H1 (cell line): ENCODE measurements at regions not wholly inside any gene's neighbourhood (a gene's known extent, or its start where the extent isn't known, plus 50 kb on each side); places are given as distances from the start of the nearest gene placed in this dataset.

Experiments used
- CTCF ChIA-PET: fragments of 300-600 bp; sonication (Branson Sonifier 250); formaldehyde crosslinking; loops from one replicate; lab custom pipeline; 2021; ENCODE audit not compliant: partially characterized antibody; lab: Charles Lee
- POLR2A ChIA-PET: fragments of 300-600 bp; sonication (Branson Sonifier 250); formaldehyde crosslinking; loops from one replicate; lab custom pipeline; 2021; ENCODE audit warnings: inconsistent platforms; ENCODE audit not compliant: partially characterized antibody; lab: Charles Lee
- DNase-seq, 2 experiments: peaks; one replicate each; pipeline versions ENCODE4 v3.0.0 to v3.0.0-alpha.2; 2010 to 2022; ENCODE audit warnings: low spot score in 2 of 2, low read depth in 1 of 2, mixed read lengths in 1 of 2
- FAIRE-seq: peaks from 2 replicates; lab custom pipeline; 2011; peaks lifted over from hg19 to GRCh38; lab: Jason Lieb, UNC
- H2AFZ ChIP-seq: 2 replicates; pipeline ENCODE4 v1.8.1; 2012; ENCODE audit warnings: low read length, inconsistent platforms
- H2AK5ac ChIP-seq: 2 replicates; pipeline ENCODE4 v1.6.1; 2013; ENCODE audit warnings: low read depth, low read length
- H2BK120ac ChIP-seq: replicated peaks from 2 replicates; pipeline ENCODE3; 2013; ENCODE audit warnings: low read depth, low read length, inconsistent platforms
- H2BK12ac ChIP-seq: 2 replicates; pipeline ENCODE4 v1.6.1; 2013; ENCODE audit warnings: low read depth, low read length
- H2BK15ac ChIP-seq: 2 replicates; pipeline ENCODE4 v1.6.1; 2013; ENCODE audit warnings: low read length
- H2BK20ac ChIP-seq: 2 replicates; pipeline ENCODE4 v1.6.1; 2013; ENCODE audit warnings: low read length
- H2BK5ac ChIP-seq: 2 replicates; pipeline ENCODE4 v1.6.1; 2013; ENCODE audit warnings: low read depth, low read length
- H3K14ac ChIP-seq: 2 replicates; pipeline ENCODE4 v1.6.1; 2013; ENCODE audit warnings: inconsistent platforms; ENCODE audit not compliant: insufficient read length
- H3K18ac ChIP-seq: 2 replicates; pipeline ENCODE4 v1.6.1; 2013; ENCODE audit warnings: low read length; ENCODE audit errors: extremely low read depth
- H3K23ac ChIP-seq: 2 replicates; pipeline ENCODE4 v1.6.1; 2013; ENCODE audit warnings: inconsistent platforms; ENCODE audit not compliant: insufficient read length
- H3K23me2 ChIP-seq: 2 replicates; pipeline ENCODE4 v1.6.1; 2013; ENCODE audit warnings: low read depth, low read length
- H3K27ac ChIP-seq: 2 replicates; pipeline ENCODE4 v1.6.1; 2011; ENCODE audit warnings: low read depth, low read length, inconsistent platforms
- H3K27me3 ChIP-seq, 4 experiments: replicated peaks in 1 of 4; 1 replicate in 1 of 4; 2 replicates in 3 of 4; pipeline versions ENCODE4 v1.6.1 to v1.8.1; 2011 to 2013; ENCODE audit warnings: low read length in 3 of 4, mild to moderate bottlenecking in 3 of 4, inconsistent platforms in 2 of 4, mixed read lengths in 2 of 4, moderate library complexity in 1 of 4; ENCODE audit not compliant: control insufficient read depth in 3 of 4, insufficient read depth in 3 of 4; ENCODE audit errors: extremely low read depth in 1 of 4
- H3K36me3 ChIP-seq, 4 experiments: 2 replicates each; pipeline versions ENCODE4 v1.6.1 to v1.8.1; 2011 to 2013; ENCODE audit warnings: mild to moderate bottlenecking in 4 of 4, low read length in 3 of 4, moderate library complexity in 2 of 4, control low read depth in 1 of 4, inconsistent platforms in 1 of 4; ENCODE audit not compliant: insufficient read depth in 4 of 4, control insufficient read depth in 2 of 4
- H3K4ac ChIP-seq: replicated peaks from 2 replicates; pipeline ENCODE3; 2013; ENCODE audit warnings: low read length, low read depth, mixed read lengths, inconsistent platforms; ENCODE audit not compliant: insufficient read length
- H3K4me1 ChIP-seq, 4 experiments: replicated peaks in 1 of 4; 1 replicate in 1 of 4; 2 replicates in 3 of 4; pipeline versions ENCODE4 v1.6.1 to v1.8.1; 2011 to 2013; ENCODE audit warnings: low read length in 3 of 4, inconsistent platforms in 2 of 4, mixed read lengths in 1 of 4; ENCODE audit not compliant: insufficient read depth in 4 of 4, control insufficient read depth in 3 of 4
- H3K4me2 ChIP-seq, 2 experiments: 2 replicates each; pipeline versions ENCODE4 v1.6.1 to v1.8.1; 2011 to 2013; ENCODE audit warnings: low read depth in 2 of 2, low read length in 2 of 2, control low read depth in 1 of 2, inconsistent platforms in 1 of 2, mild to moderate bottlenecking in 1 of 2; ENCODE audit not compliant: insufficient read depth in 1 of 2
- H3K4me3 ChIP-seq, 4 experiments: fragments of 200-600, 300-600 bp in 1 of 4; sonication (generic), shearing (Covaris generic), sonication (Bioruptor Twin) in 1 of 4; 2 replicates each; pipeline versions ENCODE4 v1.5.1 to v1.8.1; 2011 to 2016; ENCODE audit warnings: low read length in 4 of 4, low read depth in 3 of 4, control low read depth in 2 of 4, inconsistent platforms in 2 of 4, mild to moderate bottlenecking in 2 of 4, mixed read lengths in 1 of 4, moderate library complexity in 1 of 4; ENCODE audit not compliant: insufficient read depth in 2 of 4; ENCODE audit errors: extremely low read depth in 1 of 4
- H3K56ac ChIP-seq: replicated peaks from 2 replicates; pipeline ENCODE3; 2013; ENCODE audit warnings: low read depth, mild to moderate bottlenecking, mixed read lengths, low read length, inconsistent platforms; ENCODE audit not compliant: insufficient read length
- H3K79me1 ChIP-seq: 2 replicates; pipeline ENCODE4 v1.6.1; 2013; ENCODE audit warnings: low read depth, low read length, control low read depth
- H3K79me2 ChIP-seq, 2 experiments: 2 replicates each; pipeline versions ENCODE4 v1.6.1 to v1.8.1; 2012 to 2013; ENCODE audit warnings: low read length in 2 of 2, mild to moderate bottlenecking in 2 of 2, inconsistent platforms in 1 of 2; ENCODE audit not compliant: insufficient read depth in 2 of 2, control insufficient read depth in 1 of 2
- H3K9ac ChIP-seq, 4 experiments: replicated peaks in 1 of 4; 1 replicate in 1 of 4; 2 replicates in 3 of 4; pipeline versions ENCODE4 v1.6.1 to v1.8.1; 2011 to 2013; ENCODE audit warnings: low read depth in 3 of 4, low read length in 3 of 4, control low read depth in 2 of 4, mild to moderate bottlenecking in 2 of 4, moderate library complexity in 2 of 4, inconsistent platforms in 1 of 4; ENCODE audit errors: extremely low read depth in 1 of 4
- H3K9me3 ChIP-seq, 2 experiments: 2 replicates each; pipeline versions ENCODE4 v1.6.1 to v1.8.1; 2012 to 2013; ENCODE audit warnings: mild to moderate bottlenecking in 2 of 2, moderate library complexity in 2 of 2, control low read depth in 1 of 2, inconsistent platforms in 1 of 2, low read depth in 1 of 2, low read length in 1 of 2, mixed read lengths in 1 of 2; ENCODE audit not compliant: insufficient read depth in 2 of 2
- H4K20me1 ChIP-seq, 2 experiments: replicated peaks in 1 of 2; 2 replicates each; pipeline versions ENCODE3 to v1.8.1; 2011 to 2013; ENCODE audit warnings: inconsistent platforms in 2 of 2, low read length in 2 of 2, mild to moderate bottlenecking in 1 of 2; ENCODE audit not compliant: insufficient read depth in 2 of 2, control insufficient read depth in 1 of 2
- H4K5ac ChIP-seq: 2 replicates; pipeline ENCODE4 v1.6.1; 2013; ENCODE audit warnings: low read length, low read depth, mixed read lengths, inconsistent platforms; ENCODE audit not compliant: insufficient read length
- H4K8ac ChIP-seq: 2 replicates; pipeline ENCODE4 v1.8.0; 2013; ENCODE audit warnings: mild to moderate bottlenecking, moderate library complexity, low read length, inconsistent platforms; ENCODE audit not compliant: insufficient read depth; ENCODE audit errors: extremely low read depth
- H4K91ac ChIP-seq: replicated peaks from 2 replicates; pipeline ENCODE3; 2013; ENCODE audit warnings: low read length, mixed read lengths, inconsistent platforms; ENCODE audit not compliant: insufficient read length
- CREB1 ChIP-seq: IDR thresholded peaks from 2 replicates; pipeline ENCODE4 v1.6.1; 2012; ENCODE audit warnings: inconsistent platforms
- HDAC2 ChIP-seq, 2 experiments: fragments of 300-600 bp in 1 of 2; sonication (generic) in 1 of 2; IDR thresholded peaks; 2 replicates each; pipeline ENCODE4 v1.6.1; 2011 to 2012; ENCODE audit warnings: low read depth in 2 of 2, low read length in 2 of 2, mild to moderate bottlenecking in 2 of 2, moderate library complexity in 2 of 2, borderline replicate concordance in 1 of 2, inconsistent platforms in 1 of 2
- MAX ChIP-seq: IDR thresholded peaks from 2 replicates; pipeline ENCODE4 v1.6.1; 2012; ENCODE audit warnings: inconsistent platforms
- WGBS, 2 experiments: shearing (Covaris generic) in 1 of 2; methylation state at CpG; one replicate each; pipeline versions ENCODE4 v1.1.6 to v1.1.7; 2013 to 2015; ENCODE audit warnings: low lambda C conversion rate in 2 of 2, mixed read lengths in 2 of 2, inconsistent platforms in 1 of 2, low coverage in 1 of 2, missing lambda C conversion rate in 1 of 2; ENCODE audit not compliant: insufficient replicate concordance in 2 of 2, insufficient coverage in 1 of 2, insufficient read length in 1 of 2; ENCODE audit errors: extremely low coverage in 1 of 2, missing lambda C conversion rate in 1 of 2; 5-methylcytosine and 5-hydroxymethylcytosine counted together

- Histone ChIP-seq H3K4me3 (no peak overlapping the region), H2BK12ac (no peak overlapping the region), H3K27ac (no peak overlapping the region), H3K56ac (no peak overlapping the region), H3K9ac (no peak overlapping the region), H3K79me1 (no peaks in the 10 kb centered on the region), H2BK120ac (no peak overlapping the region), H3K4me1 (peaks cover 6 to 15% (median 9%) of the 10 kb centered on the region in 4 experiments; a peak in 5 of 7 replicates), H3K18ac (no peak overlapping the region), H2AK5ac (no peak overlapping the region), H3K79me2 (no peaks in the 10 kb centered on the region), H3K4ac (no peak overlapping the region), H3K36me3 (no peaks in the 10 kb centered on the region), H4K20me1 (no peaks in the 10 kb centered on the region), H3K4me2 (no peak overlapping the region), H3K14ac (no peak overlapping the region), H2BK15ac (no peak overlapping the region), H3K9me3 (no peaks in the 10 kb centered on the region), H4K91ac (no peak overlapping the region), H3K27me3 (no peaks in the 10 kb centered on the region), H2BK5ac (no peak overlapping the region), H4K8ac (no peak overlapping the region), H2BK20ac (no peak overlapping the region), H3K23ac (no peak overlapping the region), H3K23me2 (no peaks in the 10 kb centered on the region), H4K5ac (no peak overlapping the region), H2AFZ (no peak overlapping the region)
- 73% methylated on average over 4 of the region's 4 CpGs; no CpG with 5 or more reads in 1 of the 2 experiments for whole genome bisulfite sequencing, 2 experiments
- ChIA-PET POLR2A (no interaction called here), CTCF (interaction anchor here (1.1 kb wide), 1 partner anchor 59 kb away, joined by 3 read pairs; no protein-coding TSS in a partner anchor)
- FAIRE-seq (no peak), DNase-seq (no peak)
- TF ChIP-seq CREB1 (peak; percentile 69), MAX (peak; percentile 47; the same call in 1 of the 2 replicates), HDAC2 (IDR thresholded peaks at IDR 0.05; ENCODE audit: borderline replicate concordance in 1 of 2, low read depth in 2 of 2, low read length in 2 of 2) (no peak)
Observed at GRCh38 chr16:9441012-9441411, 349.6 kb downstream of the HAPSTR1 start.
